NB4 (cell line): ENCODE measurements at regions not wholly inside any gene's neighbourhood (a gene's known extent, or its start where the extent isn't known, plus 50 kb on each side); places are given as distances from the start of the nearest gene placed in this dataset.

Experiments
- CTCF ChIP-seq: IDR thresholded peaks from one replicate; pipeline ENCODE4 v1.5.1; 2012; ENCODE audit warnings: low read depth, low read length
- MAX ChIP-seq: IDR thresholded peaks from 2 replicates; pipeline ENCODE4 v1.6.1; 2011; ENCODE audit warnings: low read depth, low read length
- MYC ChIP-seq: IDR thresholded peaks from 2 replicates; pipeline ENCODE4 v1.6.1; 2011; ENCODE audit warnings: low read depth, low read length
- POLR2A ChIP-seq: IDR thresholded peaks from 2 replicates; pipeline ENCODE4 v1.6.1; 2011; ENCODE audit warnings: mild to moderate bottlenecking; ENCODE audit not compliant: insufficient read length; ENCODE audit errors: extremely low read depth

GRCh38 chr14:101681795-101682194, 79.7 kb upstream of the PPP2R5C start:
- TF ChIP-seq CTCF, result no peak
- no peak for TF ChIP-seq MAX
- TF ChIP-seq POLR2A, result no peak
- TF ChIP-seq MYC, result no peak
